Stomach (tissue), 8 donors: ENCODE measurements at regions not wholly inside any gene's neighbourhood (a gene's known extent, or its start where the extent isn't known, plus 50 kb on each side); places are given as distances from the start of the nearest gene placed in this dataset.

ENCODE experiments used
- DNase-seq, 2 donors: peaks; one replicate each; pipeline versions ENCODE4 v3.0.0 to v3.0.0-alpha.2; 2013 to 2019
- H3K27ac ChIP-seq, 5 donors: fragments of 200-600 bp in 4 of 5; sonication (generic) in 4 of 5; one replicate each; pipeline ENCODE4 v1.5.1; 2013 to 2019; ENCODE audit warnings: mild to moderate bottlenecking in 1 of 5, moderate library complexity in 1 of 5
- H3K27me3 ChIP-seq, 3 donors: fragments of 200-600 bp; sonication (generic); one replicate each; pipeline ENCODE4 v1.5.1; 2017 to 2019; ENCODE audit warnings: mixed run types in 1 of 3
- H3K36me3 ChIP-seq, 4 donors: fragments of 200-600 bp; sonication (generic); 1 replicate in 3 of 4; 2 replicates in 1 of 4; pipeline ENCODE4 v1.5.1; 2016 to 2019
- H3K4me1 ChIP-seq, 4 donors: fragments of 200-600 bp; sonication (generic); one replicate each; pipeline ENCODE4 v1.5.1; 2016 to 2019
- H3K4me3 ChIP-seq, 4 donors: fragments of 200-600 bp; sonication (generic) in 3 of 4; one replicate each; pipeline ENCODE4 v1.5.1; 2016 to 2019; ENCODE audit warnings: mild to moderate bottlenecking in 1 of 4
- H3K9me3 ChIP-seq, 4 donors: fragments of 200-600 bp; sonication (generic); one replicate each; pipeline ENCODE4 v1.5.1; 2016 to 2019
- CTCF ChIP-seq, 7 experiments: fragments of 450-650 bp in 4 of 7; fragments of 200-600 bp in 3 of 7; sonication (generic) in 3 of 7; IDR thresholded peaks; one replicate each; pipeline ENCODE4 v1.5.1; 2016 to 2019; ENCODE audit warnings: antibody characterized with exemption in 7 of 7, control low read depth in 2 of 7, mild to moderate bottlenecking in 1 of 7
- EP300 ChIP-seq: sonication (generic); formaldehyde crosslinking; IDR thresholded peaks from one replicate; pipeline ENCODE4 v1.6.1; 2017; ENCODE audit warnings: antibody characterized with exemption
- POLR2A ChIP-seq, 4 donors: fragments of 450-650 bp; IDR thresholded peaks; one replicate each; pipeline ENCODE4 v1.6.1; 2016; ENCODE audit warnings: antibody characterized with exemption in 4 of 4, control low read depth in 2 of 4, mild to moderate bottlenecking in 1 of 4, moderate library complexity in 1 of 4
- POLR2AphosphoS5 ChIP-seq, 3 donors: sonication (generic); formaldehyde crosslinking; IDR thresholded peaks; one replicate each; pipeline ENCODE4 v1.6.1; 2016; ENCODE audit warnings: antibody characterized with exemption in 3 of 3
- WGBS, 5 donors: extraction: QIAGEN DNeasy Blood & Tissue Kit in 3 of 5; methylation state at CpG; one replicate each; pipeline versions ENCODE4 v1.1.5 to v1.1.7; 2013 to 2018; 5-methylcytosine and 5-hydroxymethylcytosine counted together
- intact Hi-C: fragments of 100-400 bp; cut with DNase I; formaldehyde crosslinking; loops from one replicate; pipeline ENCODE4 v1.15.1; 2023; ENCODE audit warnings: low total_unique reads
- donor health status: healthy with polysubstance abuse.
- donor health status: Bipolar disorder and iron deficiency.
- donor health status: healthy.

- Histone ChIP-seq H3K9me3 (no peaks in the 10 kb centered on the region), H3K4me1 (no peaks in the 10 kb centered on the region), H3K36me3 (no peaks in the 10 kb centered on the region), H3K27me3 (no peaks in the 10 kb centered on the region), H3K27ac (no peak overlapping the region), H3K4me3 (no peak overlapping the region)
- intact Hi-C loops, result no loop called here
- DNase-seq, result no peak
- WGBS, 5 donors, result 94 to 97% (median 95%) methylated on average over 12 of the region's 12 CpGs
- no peak for TF ChIP-seq CTCF (IDR thresholded peaks at IDR 0.05)
- TF ChIP-seq EP300, result no peak
- no peak for TF ChIP-seq POLR2AphosphoS5 (IDR thresholded peaks at IDR 0.05)
Observed at GRCh38 chr18:76548541-76548940, 53.5 kb upstream of the ZNF516 start.

GRCh38 chr18:76547296-76547695 lies 52.3 kb upstream of the ZNF516 start:
- WGBS, 5 donors, result 83 to 93% (median 89%) methylated on average over 11 of the region's 11 CpGs
- Histone ChIP-seq H3K36me3 (no peaks in the 10 kb centered on the region), H3K4me1 (no peaks in the 10 kb centered on the region), H3K27ac (no peak overlapping the region), H3K9me3 (no peaks in the 10 kb centered on the region), H3K4me3 (no peak overlapping the region), H3K27me3 (no peaks in the 10 kb centered on the region)
- TF ChIP-seq EP300 (no peak), CTCF (IDR thresholded peaks at IDR 0.05) (no peak), POLR2A (IDR thresholded peaks at IDR 0.05) (no peak), POLR2AphosphoS5 (IDR thresholded peaks at IDR 0.05) (no peak)
- intact Hi-C loops, result no loop called here
- DNase-seq, result no peak

GRCh38 chr18:76546436-76546835 lies 51.4 kb upstream of the ZNF516 start:
- no peaks in the 10 kb centered on the region for H3K9me3 ChIP-seq
- intact Hi-C loops, result no loop called here
- H3K4me1 ChIP-seq, result no peaks in the 10 kb centered on the region
- H3K27me3 ChIP-seq, result no peaks in the 10 kb centered on the region
- H3K27ac ChIP-seq, result peak overlapping the region in 1 of 5 donors; percentile 78
- H3K36me3 ChIP-seq, result no peaks in the 10 kb centered on the region
- H3K4me3 ChIP-seq, result no peak overlapping the region
- WGBS, 5 donors, result 54 to 62% (median 62%) methylated on average over 6 of the region's 6 CpGs
- no peak for TF ChIP-seq EP300
- no peak for TF ChIP-seq CTCF (IDR thresholded peaks at IDR 0.05)
- TF ChIP-seq POLR2AphosphoS5 (IDR thresholded peaks at IDR 0.05), result no peak
- TF ChIP-seq POLR2A (IDR thresholded peaks at IDR 0.05), result no peak
- no peak for DNase-seq

- Histone ChIP-seq H3K27me3 (no peaks in the 10 kb centered on the region), H3K9me3 (no peaks in the 10 kb centered on the region), H3K27ac (peak overlapping the region in 1 of 5 donors; percentile 78), H3K36me3 (no peaks in the 10 kb centered on the region), H3K4me1 (no peaks in the 10 kb centered on the region), H3K4me3 (no peak overlapping the region)
- 16 to 29% (median 19%) methylated on average over 7 of the region's 7 CpGs for WGBS, 5 donors
- no peak for DNase-seq
- intact Hi-C loops, result no loop called here
- TF ChIP-seq POLR2A (IDR thresholded peaks at IDR 0.05) (no peak), CTCF (IDR thresholded peaks at IDR 0.05) (no peak), POLR2AphosphoS5 (IDR thresholded peaks at IDR 0.05) (no peak), EP300 (no peak)
Observed at GRCh38 chr18:76546088-76546435, 51.0 kb upstream of the ZNF516 start.
